ENCODE measurements at regions not wholly inside any gene's neighbourhood (a gene's known extent, or its start where the extent isn't known, plus 50 kb on each side); places are given as distances from the start of the nearest gene placed in this dataset.
"Not testable (repeated sequence)": the region's sequence is repeated elsewhere in the genome, so short reads cannot be mapped to it uniquely, and the experiment has no call there.

DNA sequence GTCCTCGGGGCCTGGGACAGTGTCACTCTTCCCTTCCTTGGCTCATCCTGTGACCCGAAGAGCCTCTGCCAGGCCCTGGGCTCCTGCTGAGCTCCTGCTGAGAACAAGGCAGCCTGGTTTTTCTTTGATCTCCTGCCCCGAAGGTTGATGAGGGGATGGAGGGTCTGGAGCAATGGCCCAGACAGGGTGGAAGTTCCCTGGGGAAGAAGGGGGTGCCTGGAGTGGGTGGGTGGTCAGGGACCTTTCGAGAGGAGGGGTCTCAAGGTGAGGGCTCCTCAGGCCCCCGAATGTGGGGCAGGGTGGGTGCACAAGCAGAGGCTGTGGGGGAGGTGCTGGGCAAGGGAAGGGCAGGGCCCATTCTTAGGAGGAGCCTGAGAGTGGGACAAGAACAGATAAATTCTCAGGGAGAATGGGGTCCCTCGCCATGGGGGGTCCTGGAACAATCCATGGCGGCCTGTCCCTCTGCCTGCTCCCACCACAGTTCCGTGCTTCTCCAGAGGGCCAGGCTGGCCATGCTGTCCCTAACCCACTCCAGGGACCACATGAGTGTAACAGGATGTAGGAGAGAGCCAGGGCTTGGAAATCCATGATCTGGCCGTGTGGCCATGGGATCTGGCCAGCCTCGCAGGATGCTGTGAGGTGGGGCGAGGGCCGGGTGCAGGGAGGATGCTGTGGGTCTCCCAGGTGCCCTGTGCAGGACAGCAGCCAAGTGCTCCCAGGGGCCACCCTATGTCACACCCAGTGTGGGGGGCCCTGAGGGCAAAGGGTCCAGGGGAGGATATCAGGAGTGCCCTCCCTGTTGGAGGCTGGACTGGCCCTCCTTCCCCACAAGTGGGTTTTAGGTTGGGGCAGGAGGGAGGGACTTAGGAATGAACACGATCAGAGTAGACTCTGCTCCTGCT lies 128.5 kb upstream of the LPCAT1 start:
- DNase-seq = no peak

DNA sequence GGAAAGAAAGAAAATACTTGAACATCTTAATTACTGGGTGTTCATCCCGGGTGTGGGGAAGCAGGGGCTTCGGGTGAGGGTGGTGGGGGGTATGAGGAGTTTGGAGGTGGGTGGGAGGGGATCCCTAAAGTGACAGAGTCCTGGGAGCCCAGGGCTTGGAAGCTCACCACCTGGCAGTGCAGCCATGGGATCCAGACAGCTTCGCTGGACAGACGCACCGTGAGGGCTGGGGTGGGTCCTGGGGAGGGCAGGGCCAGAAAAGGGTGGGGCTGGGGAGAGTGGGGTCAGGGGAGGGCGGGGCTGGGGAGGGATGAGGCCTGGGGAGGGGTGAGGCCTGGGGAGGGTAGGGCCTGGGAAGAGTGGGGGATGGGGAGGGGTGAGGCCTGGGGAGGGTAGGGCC lies 127.5 kb upstream of the LPCAT1 start:
- DNase-seq = no peak

DNA sequence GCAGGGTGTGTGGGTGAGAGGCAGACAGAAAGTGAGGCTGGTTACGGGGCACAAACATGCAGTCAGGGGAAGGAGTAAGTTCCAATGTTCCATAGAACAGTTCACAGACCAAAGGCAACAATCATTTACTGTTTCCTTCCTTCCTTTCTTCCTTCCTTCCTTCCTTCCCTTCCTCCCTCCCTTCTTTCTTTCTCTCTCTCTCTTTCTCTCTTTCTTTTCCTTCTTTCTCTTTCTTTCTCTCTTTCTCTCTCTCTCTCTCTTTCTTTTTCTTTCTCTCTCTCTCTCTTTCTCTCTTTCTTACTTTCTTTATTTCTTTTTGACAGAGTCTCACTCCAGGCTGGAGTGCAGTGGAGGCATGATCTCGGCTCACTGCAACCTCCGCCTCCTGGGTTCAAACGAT lies 125.8 kb upstream of the LPCAT1 start:
- no peak for DNase-seq

DNA sequence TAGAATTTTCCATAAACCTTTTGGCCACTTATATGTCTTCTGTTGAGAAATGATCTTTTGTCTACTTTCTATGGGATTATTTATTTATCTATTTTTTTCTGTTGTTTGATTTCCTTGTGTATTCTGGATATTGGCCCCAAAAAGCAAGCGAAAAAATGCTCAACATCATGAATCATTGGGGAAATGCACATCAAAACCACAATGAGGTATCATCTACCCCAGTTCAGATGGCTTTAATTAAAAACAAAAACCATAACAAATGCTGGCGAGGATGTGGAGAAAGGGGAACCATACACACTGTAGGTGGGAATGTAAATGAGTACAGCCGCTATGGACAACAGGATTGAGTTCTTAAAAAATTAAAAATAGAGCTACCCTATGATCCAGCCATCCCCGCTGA lies 125.0 kb upstream of the LPCAT1 start:
- DNase-seq = no peak

DNA sequence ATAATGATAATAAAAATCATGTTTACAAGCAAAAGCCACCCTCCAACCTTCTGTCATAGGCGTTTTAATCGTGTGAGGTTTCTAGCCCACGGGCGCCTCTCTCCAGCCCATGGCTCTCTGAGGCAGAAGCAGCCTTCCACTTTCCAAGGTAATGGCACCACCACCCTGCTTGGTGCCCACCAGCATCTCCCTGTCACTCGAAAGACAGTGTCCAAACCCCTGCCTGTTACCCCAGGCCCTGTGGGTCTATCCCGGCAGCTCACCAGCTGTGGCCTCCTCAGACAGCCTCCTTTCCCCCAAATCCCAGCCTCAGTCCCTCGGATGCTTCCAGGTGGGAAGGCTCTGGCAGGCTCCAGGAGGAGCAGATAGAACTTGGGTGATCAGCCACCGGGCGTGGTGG lies 123.8 kb upstream of the LPCAT1 start:
- DNase-seq = no peak

DNA sequence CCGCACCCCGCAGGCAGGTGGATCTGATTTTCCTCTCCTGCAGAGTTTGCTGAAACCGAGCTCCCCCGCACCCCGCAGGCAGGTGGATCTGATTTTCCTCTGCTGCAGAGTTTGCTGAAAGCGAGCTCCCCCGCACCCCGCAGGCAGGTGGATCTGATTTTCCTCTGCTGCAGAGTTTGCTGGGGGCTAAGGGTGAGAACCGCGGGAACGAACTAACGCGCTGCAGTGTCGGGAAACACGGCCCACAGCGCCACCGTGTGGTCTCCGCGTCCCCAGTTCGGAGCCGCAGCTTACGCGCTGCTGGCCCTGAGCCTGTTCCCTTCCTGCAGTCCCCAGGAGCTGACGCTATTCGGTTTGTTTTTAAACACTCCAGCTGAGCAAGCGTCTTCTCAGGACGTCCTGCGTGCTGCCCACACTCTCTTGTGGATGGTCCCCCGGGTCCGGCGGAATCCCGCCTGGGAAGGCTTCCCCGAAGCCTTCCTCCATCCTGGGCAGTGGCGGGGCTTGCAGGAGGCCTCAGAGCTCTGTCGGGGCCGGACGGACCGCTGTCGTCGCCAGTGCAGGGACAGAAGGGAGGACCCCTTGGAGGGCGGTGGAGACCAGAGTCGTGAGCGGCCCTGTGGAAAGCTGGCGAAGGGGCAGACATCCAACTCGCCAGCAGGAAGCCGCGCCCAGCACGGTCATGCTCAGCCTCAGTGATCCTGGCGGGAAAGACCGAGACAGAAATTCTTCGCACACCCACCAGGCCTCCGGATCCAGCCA lies 121.2 kb upstream of the LPCAT1 start:
- peak; percentile 83 for DNase-seq

DNA sequence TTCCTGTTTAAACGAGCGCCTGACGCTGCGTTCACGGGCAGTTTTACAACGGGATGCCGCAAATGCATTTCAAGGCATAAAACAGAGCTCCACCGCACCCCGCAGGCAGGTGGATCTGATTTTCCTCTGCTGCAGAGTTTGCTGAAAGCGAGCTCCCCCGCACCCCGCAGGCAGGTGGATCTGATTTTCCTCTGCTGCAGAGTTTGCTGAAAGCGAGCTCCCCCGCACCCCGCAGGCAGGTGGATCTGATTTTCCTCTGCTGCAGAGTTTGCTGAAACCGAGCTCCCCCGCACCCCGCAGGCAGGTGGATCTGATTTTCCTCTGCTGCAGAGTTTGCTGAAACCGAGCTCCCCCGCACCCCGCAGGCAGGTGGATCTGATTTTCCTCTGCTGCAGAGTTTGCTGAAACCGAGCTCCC lies 120.6 kb upstream of the LPCAT1 start:
- DNase-seq = not testable (repeated sequence)

DNA sequence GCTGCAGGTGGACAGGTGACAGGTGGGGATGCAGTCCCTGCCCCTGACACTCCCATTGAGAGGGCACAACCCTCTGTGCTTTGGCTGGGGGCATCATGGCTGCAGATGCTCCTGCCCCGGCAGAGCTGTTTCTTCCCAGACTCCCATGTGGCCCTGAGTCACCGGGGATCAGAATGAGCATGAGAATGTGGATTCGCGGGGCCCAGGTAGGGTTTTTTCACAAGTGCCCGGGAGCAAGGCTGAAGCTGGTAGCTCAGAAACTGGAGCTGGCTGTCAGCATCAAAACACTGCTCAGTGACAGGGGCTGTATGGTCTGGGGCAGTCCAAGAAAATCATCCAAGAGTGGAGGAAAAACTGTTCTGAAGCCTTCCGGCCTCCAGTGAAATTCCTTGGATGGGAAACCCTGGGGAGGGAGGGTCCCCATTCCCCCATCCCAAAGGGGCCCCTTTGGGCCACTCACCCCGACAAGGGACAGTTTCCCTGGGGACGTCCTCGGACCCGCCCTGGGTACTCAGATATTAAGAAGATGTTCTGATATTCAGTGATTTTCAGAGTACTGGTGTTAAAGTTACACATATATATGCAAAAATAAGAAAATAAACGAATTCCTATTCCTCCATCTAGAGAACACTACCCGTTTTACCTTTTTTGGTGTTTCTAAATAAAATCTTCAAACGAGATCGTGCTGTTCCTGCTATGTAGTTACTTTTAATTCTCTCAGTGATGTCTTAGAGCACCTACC lies 120.1 kb upstream of the LPCAT1 start:
- peak; percentile 21 for DNase-seq

DNA sequence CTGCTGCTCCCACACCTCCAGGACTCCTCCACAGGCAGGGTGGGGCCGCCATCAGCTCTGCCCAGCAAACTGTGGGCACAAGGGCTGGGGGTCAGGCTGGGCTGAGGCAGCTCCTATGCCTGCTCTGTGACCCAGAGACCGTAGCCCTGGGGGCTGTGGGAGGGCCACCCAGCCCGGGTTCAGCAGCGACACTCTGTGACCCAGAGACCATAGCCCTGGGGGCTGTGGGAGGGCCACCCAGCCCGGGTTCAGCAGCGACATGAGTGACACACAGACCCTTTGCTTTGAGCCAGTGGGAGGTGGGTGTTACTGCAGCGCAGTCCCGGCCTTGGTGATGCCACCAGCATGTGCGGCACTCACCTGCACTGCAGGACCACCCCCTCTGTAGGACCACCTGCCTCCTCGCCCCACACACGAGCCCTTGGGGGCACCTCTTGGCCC lies 118.9 kb upstream of the LPCAT1 start:
- peak; percentile 20 for DNase-seq

DNA sequence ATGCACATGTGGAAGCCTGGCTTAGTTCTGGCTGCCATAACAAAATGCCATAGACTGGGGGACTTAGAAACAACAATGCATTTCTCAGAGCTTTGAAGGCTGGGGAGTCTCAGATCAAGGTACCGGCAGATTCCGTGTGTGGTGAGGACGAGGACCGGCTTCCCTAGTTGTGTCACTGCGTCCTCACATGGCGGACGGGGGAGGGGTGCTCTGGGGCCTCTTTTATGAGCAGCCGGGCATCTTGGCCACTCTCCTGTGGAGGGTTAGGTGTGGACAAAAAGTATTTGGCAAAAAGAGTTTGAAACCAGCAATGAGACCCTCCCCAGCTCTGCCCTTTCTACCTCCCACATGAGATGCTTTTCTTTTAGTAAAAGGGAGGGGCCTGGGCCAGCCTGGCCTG lies 118.5 kb upstream of the LPCAT1 start:
- DNase-seq = peak; percentile 26

DNA sequence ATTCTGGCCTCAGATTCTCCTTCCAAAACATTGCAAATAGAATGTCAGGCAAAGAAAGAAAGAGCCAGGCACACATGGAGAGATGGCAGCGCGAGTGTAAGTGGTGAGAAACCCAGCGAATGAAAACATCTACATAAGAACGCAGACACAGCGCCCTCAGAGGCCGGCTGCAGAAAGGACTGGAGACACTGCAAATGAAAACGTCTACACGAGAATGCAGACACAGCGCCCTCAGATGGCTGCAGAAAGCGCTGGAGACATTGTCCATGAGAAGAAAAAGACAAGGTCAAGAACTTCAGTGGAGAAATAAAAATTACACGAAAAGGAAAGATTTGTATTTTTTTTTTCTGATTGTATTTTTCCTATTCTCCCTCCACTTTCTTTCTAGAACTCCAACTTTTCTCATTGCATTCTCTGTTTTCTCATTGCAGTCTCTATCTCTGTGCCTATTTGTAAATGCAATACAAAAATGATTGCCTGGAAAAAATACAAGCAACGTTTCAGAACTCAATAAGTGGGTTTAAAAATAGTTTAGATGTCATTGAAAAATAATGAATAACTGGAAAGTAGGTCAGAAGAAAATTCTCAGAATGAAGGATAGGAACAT lies 117.9 kb upstream of the LPCAT1 start:
- peak; percentile 45 for DNase-seq

DNA sequence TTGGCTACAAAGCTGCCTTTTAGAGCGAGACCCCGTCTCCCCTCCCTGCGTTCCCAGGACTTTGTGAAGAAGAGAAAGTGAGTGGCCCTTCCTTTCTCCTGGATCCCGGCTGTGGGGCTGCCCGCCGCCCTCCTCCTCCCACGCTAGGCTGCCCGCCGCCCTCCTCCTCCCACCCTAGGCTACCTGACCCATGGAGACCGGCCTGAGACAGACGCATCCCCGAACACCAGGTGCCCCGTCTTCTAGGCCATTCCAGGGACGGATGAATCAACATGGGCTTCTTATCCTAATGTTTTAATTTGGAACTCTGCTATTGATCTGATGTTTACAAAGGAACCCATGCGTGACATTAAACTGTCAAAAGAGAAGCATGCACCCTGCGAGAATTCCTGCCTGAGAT lies 117.3 kb upstream of the LPCAT1 start:
- DNase-seq = no peak

DNA sequence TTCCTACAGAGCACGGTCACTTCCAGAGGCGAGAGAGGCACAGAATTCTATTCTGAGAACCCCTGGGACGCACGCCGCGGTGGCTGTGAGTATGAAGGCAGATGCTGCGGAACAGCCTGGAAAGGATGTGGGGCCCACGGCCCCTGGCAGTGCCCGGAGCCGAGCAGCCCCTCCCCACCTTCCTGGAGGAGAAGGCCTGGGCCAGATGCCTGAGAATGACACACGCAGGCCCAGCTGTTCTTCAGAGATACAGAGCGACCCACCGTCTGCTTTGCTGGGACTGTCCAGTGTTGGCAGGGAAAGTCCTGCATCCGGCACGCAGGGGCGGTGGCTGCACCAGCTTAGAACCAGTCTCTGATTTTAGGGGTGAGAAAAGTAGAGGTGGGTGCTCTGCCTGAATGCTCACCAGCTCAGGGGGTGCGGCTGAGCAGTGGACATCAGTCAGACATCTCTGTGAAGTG lies 116.7 kb upstream of the LPCAT1 start:
- no peak for DNase-seq

DNA sequence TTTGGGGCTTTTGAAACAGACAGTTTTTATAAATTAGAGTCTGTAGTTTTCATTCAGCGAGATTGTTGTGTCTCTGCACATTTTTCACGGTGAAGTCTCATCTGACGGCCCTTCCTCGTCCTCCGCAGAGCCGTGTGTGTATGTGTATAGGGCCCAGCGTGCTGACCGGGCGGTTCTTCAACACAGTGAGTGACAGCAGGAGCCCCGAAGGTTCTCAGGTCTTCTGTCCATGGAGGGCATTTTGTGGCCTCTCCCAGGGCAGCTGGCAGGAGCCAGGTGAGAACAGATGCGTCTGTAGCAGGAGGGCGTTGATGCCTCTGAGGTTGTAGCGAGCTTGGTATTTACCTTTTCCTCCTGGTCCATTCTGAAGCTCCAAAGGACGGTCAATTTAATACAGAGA lies 116.0 kb upstream of the LPCAT1 start:
- no peak for DNase-seq

DNA sequence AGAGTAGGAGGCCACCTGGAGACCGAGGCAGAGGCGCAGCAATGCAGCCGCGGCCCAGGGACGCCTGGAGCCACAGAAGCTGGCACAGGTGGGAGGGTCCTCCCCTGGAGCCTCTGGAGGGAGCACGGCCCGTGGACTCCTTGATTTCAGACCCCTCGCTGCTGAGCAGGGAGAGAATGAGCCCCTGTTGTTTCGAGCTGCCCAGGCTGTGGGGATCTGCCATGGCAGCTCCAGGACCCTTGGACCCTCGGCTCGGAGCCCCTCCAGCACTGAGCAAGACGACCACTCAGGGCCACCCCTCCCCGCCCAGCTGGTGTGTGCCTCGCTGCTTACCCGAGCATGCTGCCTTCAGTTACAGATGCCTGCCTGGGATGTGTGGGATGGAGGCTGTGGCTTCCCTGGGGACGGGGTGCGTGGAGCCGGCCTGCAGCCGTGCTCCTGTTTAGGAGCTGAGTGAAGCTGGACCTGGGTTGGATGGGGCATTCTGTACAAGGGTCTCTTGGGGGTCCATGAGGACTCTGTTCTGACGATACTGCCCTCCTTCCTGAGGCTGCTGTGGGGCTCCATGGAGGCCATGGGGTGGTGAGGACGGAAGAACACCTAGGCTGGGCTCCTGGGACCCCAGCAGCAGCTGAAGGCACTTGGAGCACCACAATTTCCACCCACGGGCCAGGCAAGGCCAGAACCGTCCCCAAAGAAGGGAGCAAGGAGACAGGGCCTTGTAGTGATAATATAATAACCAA lies 115.1 kb upstream of the LPCAT1 start:
- DNase-seq = peak; percentile 23

DNA sequence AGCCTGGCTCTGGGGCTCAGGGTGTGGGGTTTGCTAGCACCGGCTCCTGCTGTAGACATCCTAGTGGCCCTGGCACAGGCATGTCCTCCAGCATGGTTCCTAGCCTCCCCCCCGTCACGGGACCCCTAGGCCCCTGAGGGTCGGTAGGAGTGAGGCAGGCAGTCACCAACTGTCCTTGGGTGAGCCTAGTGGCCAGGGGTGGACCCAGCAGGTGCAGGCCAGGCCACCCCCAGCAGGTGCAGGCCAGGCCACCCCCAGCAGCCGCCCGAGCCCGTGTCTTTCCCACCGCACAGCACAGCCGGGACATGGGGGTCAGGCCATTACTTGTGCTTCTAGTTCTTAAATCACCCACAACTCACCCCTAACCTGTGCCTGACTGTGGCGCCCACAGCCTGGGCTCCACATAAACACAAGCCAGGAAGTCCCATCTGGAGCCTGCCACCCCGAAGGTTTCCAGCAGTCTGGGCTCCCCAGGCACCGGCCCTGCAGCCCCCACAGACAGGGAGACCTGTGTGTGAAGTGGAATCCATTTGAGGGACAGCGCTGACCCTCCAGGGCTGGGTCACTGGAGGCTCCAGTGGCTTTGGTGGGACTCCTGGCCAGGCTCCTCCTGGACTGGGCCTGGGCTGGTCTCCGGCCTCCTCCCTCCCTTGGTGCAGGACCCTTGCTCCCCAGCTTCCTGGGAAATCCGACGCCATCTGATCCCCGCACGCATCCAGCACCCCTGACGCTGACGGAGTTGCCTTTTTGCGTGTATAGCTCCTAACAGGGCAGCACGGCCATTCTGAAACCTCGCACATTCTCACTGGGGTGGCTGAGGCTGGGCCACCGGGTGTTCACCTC lies 114.1 kb upstream of the LPCAT1 start:
- DNase-seq = peak; percentile 24

DNA sequence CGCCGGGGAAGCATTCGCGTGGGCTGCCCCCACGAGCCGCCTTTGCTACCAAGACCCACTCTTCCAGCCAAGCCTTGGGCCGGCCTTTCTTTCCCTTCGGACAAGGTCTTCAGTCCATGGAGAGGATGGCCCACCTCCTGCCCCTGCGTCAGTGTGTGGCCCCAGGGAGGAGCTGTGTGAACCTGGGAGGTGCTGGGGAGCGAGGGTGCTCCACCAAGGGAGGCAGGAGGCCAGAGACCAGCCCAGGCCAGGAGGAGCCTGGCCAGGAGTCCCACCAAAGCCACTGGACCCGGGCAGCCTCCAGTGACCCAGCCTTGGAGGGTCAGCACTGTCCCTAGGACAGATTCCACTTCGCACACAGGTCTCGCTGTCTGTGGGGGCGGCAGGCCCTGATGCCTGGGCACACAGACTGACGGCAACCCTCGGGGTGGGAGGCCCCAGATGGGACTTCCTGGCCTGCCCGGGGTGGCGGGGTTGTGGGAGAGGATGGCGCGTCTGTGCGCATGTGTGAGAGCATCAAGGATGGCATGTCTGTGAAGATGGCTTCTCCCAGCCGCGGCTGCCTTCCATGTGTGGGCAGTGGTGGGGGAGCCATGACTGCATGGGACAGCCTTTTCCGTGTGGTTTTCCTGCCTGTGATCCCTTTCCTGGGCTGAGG lies 113.3 kb upstream of the LPCAT1 start:
- peak; percentile 25 for DNase-seq

DNA sequence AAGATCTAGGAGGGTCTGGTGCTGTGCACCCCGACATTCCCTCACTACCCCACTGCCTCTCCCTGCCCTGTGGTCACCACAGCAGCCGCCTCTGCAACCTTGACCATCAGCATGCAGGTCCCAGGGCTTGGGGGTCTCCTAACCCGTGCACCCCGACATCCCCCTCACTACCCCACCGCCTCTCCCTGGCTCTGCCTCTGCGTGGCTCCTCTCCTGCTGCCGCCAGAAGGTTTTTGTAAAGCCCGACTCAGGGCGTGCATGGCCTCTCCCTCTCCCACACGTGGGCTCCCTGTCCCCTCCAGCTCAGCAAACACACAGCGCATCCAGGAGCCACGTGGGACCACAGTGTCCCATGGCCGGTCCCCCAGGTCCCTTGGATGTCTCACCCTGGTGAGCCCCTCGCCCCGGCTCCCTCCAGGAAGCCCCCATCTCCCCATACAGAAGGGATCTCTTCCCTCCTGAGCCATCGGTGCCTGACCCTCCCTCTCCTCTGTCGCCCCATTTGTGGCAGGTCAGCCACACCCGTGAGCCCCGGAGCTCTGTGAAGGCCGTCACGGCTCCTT lies 112.5 kb upstream of the LPCAT1 start:
- peak; percentile 25 for DNase-seq

DNA sequence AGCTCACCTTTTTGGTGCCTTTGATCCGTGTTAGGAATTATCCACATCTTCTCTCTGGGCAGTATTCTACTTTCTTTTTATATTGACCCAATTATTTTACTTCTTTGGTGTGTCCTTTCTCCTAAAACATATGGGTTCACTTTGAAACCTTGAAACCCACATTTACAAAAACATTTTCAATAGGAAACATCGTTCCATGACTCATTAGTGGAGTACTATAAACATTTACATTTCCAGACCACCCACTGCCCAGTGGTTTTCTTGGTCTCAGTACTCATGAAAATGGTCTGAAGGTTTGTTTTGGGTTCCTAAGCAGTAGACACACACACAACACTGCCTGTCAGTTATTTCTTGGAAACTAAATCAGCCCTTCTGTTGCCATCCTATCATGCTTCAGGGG lies 111.7 kb upstream of the LPCAT1 start:
- not testable (repeated sequence) for DNase-seq

DNA sequence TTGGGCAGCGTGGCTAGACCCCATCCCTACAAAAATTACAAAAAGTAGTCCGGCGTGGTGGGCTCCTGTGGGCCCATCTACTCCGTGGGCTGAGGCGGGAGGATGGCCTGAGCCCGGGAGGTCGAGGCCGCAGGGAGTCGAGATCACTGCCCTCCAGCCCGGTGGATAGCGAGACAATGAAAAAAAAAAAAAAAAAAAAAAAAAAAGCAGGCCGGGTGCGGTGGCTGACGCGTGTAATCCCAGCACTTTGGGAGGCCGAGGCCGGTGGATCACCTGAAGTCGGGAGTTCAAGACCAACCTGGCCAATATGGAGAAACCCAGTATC lies 110.5 kb upstream of the LPCAT1 start:
- DNase-seq = no peak
